K562 (cell line): ENCODE measurements at regions not wholly inside any gene's neighbourhood (a gene's known extent, or its start where the extent isn't known, plus 50 kb on each side); places are given as distances from the start of the nearest gene placed in this dataset.
"Not testable (repeated sequence)": the region's sequence is repeated elsewhere in the genome, so short reads cannot be mapped to it uniquely, and the experiment has no call there.

Experiments
- ATAC-seq: fragments of 200-7000 bp; cut with Tn5 transposase; 3 replicates; pipeline ENCODE4 v1.9.1; 2020; ENCODE audit warnings: moderate library complexity
- BruUV-seq: library from RNA; stranded (reverse); fragments of 400-500 nt; replicated peaks from 2 replicates; lab custom pipeline; 2021; lab: Mats Ljungman, UMichigan
- CTCF ChIA-PET: fragments of 300-600 bp; formaldehyde crosslinking; extraction: SDS; loops from one replicate; lab custom pipeline; 2021; ENCODE audit warnings: low intra/inter-chr PET ratio; lab: Yijun Ruan, JAX
- POLR2A ChIA-PET: fragments of 300-600, 350-650 bp; sonication (Branson Sonifier 250); formaldehyde crosslinking; extraction: SDS; loops from one replicate; lab custom pipeline; 2021; ENCODE audit warnings: antibody characterized with exemption, inconsistent platforms; lab: Yijun Ruan, JAX
- DNase-seq, 4 experiments: peaks; one replicate each; pipeline versions ENCODE4 v3.0.0 to v3.0.0-alpha.2; 2011 to 2018; ENCODE audit warnings: low spot score in 3 of 4, mixed read lengths in 3 of 4; ENCODE audit errors: extremely low read depth in 1 of 4
- FAIRE-seq: peaks from 2 replicates; lab custom pipeline; 2011; peaks lifted over from hg19 to GRCh38; lab: Jason Lieb, UNC
- H2AFZ ChIP-seq: 2 replicates; pipeline ENCODE4 v1.6.0; 2011; ENCODE audit warnings: low read depth, low read length, control low read depth, inconsistent platforms
- H3K27ac ChIP-seq: fragments of 200-600 bp; 3 replicates; pipeline ENCODE4 v1.8.0; 2011; ENCODE audit warnings: low read depth, mild to moderate bottlenecking, control low read depth, inconsistent platforms, low read length, moderate library complexity, mixed read lengths; ENCODE audit errors: extremely low read depth
- H3K27me3 ChIP-seq, 2 experiments: fragments of 300-600 bp in 1 of 2; 2 replicates in 1 of 2; 3 replicates in 1 of 2; pipeline versions ENCODE4 v1.6.0 to v1.8.0; 2011; ENCODE audit warnings: inconsistent platforms in 2 of 2, low read length in 2 of 2, mild to moderate bottlenecking in 1 of 2, mixed read lengths in 1 of 2, moderate library complexity in 1 of 2; ENCODE audit not compliant: control insufficient read depth in 2 of 2, insufficient read depth in 2 of 2
- H3K36me3 ChIP-seq: fragments of 300-600 bp; 3 replicates; pipeline ENCODE4 v1.8.0; 2011; ENCODE audit warnings: mild to moderate bottlenecking, low read length, inconsistent platforms; ENCODE audit not compliant: control insufficient read depth, insufficient read depth
- H3K4me1 ChIP-seq, 2 experiments: fragments of 200-600 bp in 1 of 2; replicated peaks in 1 of 2; 2 replicates in 1 of 2; 3 replicates in 1 of 2; pipeline versions ENCODE4 v1.5.1 to v1.8.0; 2011; ENCODE audit warnings: inconsistent platforms in 2 of 2, low read length in 2 of 2, mild to moderate bottlenecking in 1 of 2, mixed read lengths in 1 of 2, moderate library complexity in 1 of 2; ENCODE audit not compliant: control insufficient read depth in 2 of 2, insufficient read depth in 2 of 2
- H3K4me2 ChIP-seq: 2 replicates; pipeline ENCODE4 v1.6.1; 2011; ENCODE audit warnings: low read length, control low read depth, inconsistent platforms, mixed read lengths; ENCODE audit not compliant: insufficient read depth
- H3K4me3 ChIP-seq: fragments of 200-600 bp; sonication (generic), shearing (Covaris generic); 2 replicates; pipeline ENCODE4 v1.5.1; 2016; ENCODE audit warnings: control low read depth, inconsistent platforms
- H3K79me2 ChIP-seq: fragments of 200-600 bp; 3 replicates; pipeline ENCODE4 v1.8.0; 2011; ENCODE audit warnings: low read length, inconsistent platforms; ENCODE audit not compliant: control insufficient read depth, insufficient read depth
- H3K9ac ChIP-seq, 2 experiments: 2 replicates each; pipeline versions ENCODE4 v1.6.0 to v1.6.1; 2011; ENCODE audit warnings: low read depth in 2 of 2, low read length in 2 of 2, control low read depth in 1 of 2, inconsistent platforms in 1 of 2, mild to moderate bottlenecking in 1 of 2, mixed read lengths in 1 of 2; ENCODE audit not compliant: insufficient read depth in 1 of 2
- H3K9me1 ChIP-seq: one replicate; pipeline ENCODE4 v1.6.0; 2011; ENCODE audit warnings: inconsistent platforms, mild to moderate bottlenecking, low read length, moderate library complexity; ENCODE audit not compliant: control insufficient read depth, insufficient read depth
- H3K9me3 ChIP-seq: replicated peaks from 2 replicates; pipeline ENCODE4 v1.5.1; 2011; ENCODE audit warnings: low read depth, low read length, inconsistent platforms; ENCODE audit not compliant: control insufficient read depth, insufficient read depth
- H4K20me1 ChIP-seq: replicated peaks from 2 replicates; pipeline ENCODE4 v1.6.1; 2011; ENCODE audit warnings: low read length, inconsistent platforms, mixed read lengths; ENCODE audit not compliant: control insufficient read depth, insufficient read depth
- ETV6 ChIP-seq, 3 experiments: fragments of 150-350 bp in 1 of 3; sonication (generic) in 1 of 3; formaldehyde crosslinking in 1 of 3; IDR thresholded peaks; 2 replicates each; pipeline versions ENCODE4 v1.6.1 to v1.8.0; 2014 to 2022; ENCODE audit warnings: borderline replicate concordance in 2 of 3, low read depth in 2 of 3, antibody characterized with exemption in 1 of 3, low read length in 1 of 3, mild to moderate bottlenecking in 1 of 3, missing genetic modification reagents in 1 of 3
- FOXJ3 ChIP-seq: sonication (generic); formaldehyde crosslinking; IDR thresholded peaks from 2 replicates; pipeline ENCODE4 v1.4.0; 2020; ENCODE audit warnings: mild to moderate bottlenecking, missing genetic modification reagents
- HDAC6 ChIP-seq: IDR thresholded peaks from 2 replicates; pipeline ENCODE4 v1.6.1; 2012; ENCODE audit warnings: low read depth, mild to moderate bottlenecking, control low read depth, inconsistent platforms, low read length, moderate library complexity
- HMG20B ChIP-seq: fragments of 250-450 bp; sonication (Bioruptor Pico); IDR thresholded peaks from 2 replicates; pipeline ENCODE4 v1.5.0; 2021; ENCODE audit warnings: mild to moderate bottlenecking
- MAFG ChIP-seq: fragments of 450-650 bp; conservative IDR thresholded peaks from 2 replicates; pipeline ENCODE4 v1.6.1; 2016; ENCODE audit warnings: missing genetic modification characterization, missing compliant biosample characterization
- NCOR1 ChIP-seq: fragments of 450-650 bp; IDR thresholded peaks from 2 replicates; pipeline ENCODE4 v1.6.1; 2016; ENCODE audit warnings: mild to moderate bottlenecking, moderate library complexity
- PHF8 ChIP-seq: fragments of 200-600 bp; sonication (generic); IDR thresholded peaks from 2 replicates; pipeline ENCODE4 v1.6.1; 2012; ENCODE audit warnings: mixed run types, mild to moderate bottlenecking, inconsistent platforms, low read length, moderate library complexity, borderline replicate concordance
- WGBS: fragments of 100-300 bp; shearing (Covaris generic); methylation state at CpG from one replicate; pipeline ENCODE4 v1.1.6; 2016; ENCODE audit warnings: low coverage, mixed read lengths; ENCODE audit not compliant: insufficient coverage; ENCODE audit errors: missing lambda C conversion rate; 5-methylcytosine and 5-hydroxymethylcytosine counted together
- in situ Hi-C: fragments of 300-500 bp; cut with MboI; formaldehyde crosslinking; loops from 4 replicates; pipeline ENCODE4 v1.15.0; 2018; ENCODE audit warnings: inconsistent platforms, mixed read lengths
- intact Hi-C: fragments of 100-400 bp; cut with micrococcal nuclease; formaldehyde crosslinking; loops from 2 replicates; pipeline ENCODE4 v1.14.2; 2022

DNA sequence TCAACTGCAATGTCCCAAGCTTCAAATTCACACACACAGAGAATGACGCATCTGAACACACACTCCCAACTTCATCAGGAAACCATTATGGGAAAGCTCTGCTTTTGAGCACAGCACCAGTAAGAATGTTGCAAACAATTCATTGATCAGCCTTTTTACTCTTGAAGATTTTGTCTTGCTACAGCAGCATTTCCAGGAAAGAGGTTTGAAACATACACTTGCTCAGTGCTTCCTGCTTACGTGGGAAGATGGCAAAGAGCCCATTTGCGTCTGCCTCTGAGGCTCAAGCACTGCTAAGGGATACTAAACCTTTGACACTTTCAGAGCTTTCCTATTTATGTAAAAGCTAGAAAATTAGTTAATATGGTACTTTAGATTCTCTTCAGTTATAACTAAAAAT is 77.2 kb upstream of the MON1B start (continued):
- no peak for TF ChIP-seq PHF8
- no peak for TF ChIP-seq HDAC6
- TF ChIP-seq MAFG (tag) = no peak
- no peak for TF ChIP-seq NCOR1
- TF ChIP-seq FOXJ3 (CRISPR knock-in tag) = no peak
- TF ChIP-seq ETV6 (IDR thresholded peaks at IDR 0.05; ENCODE audit: borderline replicate concordance in 1 of 2, low read depth in 2 of 2, low read length in 1 of 2) = no peak
- no peak for TF ChIP-seq ETV6 (CRISPR knock-in tag; IDR thresholded peaks at IDR 0.05; ENCODE audit: borderline replicate concordance)
- TF ChIP-seq HMG20B = no peak
- TF ChIP-seq, all 486 proteins: peak for 0

DNA sequence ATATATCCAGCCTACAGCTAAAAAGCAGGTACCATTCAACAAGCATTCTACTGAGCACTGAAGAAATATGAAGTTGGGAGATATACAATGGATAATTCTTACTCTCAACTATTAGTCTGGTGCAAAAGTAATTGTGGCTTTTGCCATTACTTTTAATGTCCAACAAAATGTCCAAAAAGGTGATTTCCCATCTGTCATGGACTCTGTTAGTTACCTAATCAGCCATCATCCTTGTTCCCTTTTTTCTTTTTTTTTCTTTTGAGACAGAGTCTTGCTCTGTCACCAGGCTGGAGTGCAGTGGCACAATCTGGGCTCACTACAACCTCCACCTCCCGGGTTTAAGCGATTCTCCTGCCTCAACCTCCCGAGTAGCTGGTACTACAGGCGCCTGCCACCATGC is 76.6 kb upstream of the MON1B start:
- H3K4me2 ChIP-seq, H3K9me1 ChIP-seq, H3K9me3 ChIP-seq, H3K27me3 ChIP-seq, POLR2A ChIA-PET, H3K4me1 ChIP-seq, H3K9ac ChIP-seq, H3K79me2 ChIP-seq, FAIRE-seq, ATAC-seq, BruUV-seq, CTCF ChIA-PET, H3K27ac ChIP-seq, DNase-seq, H2AFZ ChIP-seq, H3K36me3 ChIP-seq, H4K20me1 ChIP-seq, H3K4me3 ChIP-seq, in situ Hi-C loops, intact Hi-C loops: not testable (repeated sequence)
- WGBS = 0% methylated on average over 2 of the region's 4 CpGs
